Esophagus squamous epithelium (tissue), 5 donors: ENCODE measurements at regions not wholly inside any gene's neighbourhood (a gene's known extent, or its start where the extent isn't known, plus 50 kb on each side); places are given as distances from the start of the nearest gene placed in this dataset.

Experiments
- DNase-seq: peaks from one replicate; lab custom pipeline; 2025; lab: John Stamatoyannopoulos, UW
- H3K27ac ChIP-seq, 4 donors: fragments of 200-600 bp; sonication (generic); one replicate each; pipeline ENCODE4 v1.5.1; 2016 to 2019; ENCODE audit warnings: mild to moderate bottlenecking in 1 of 4
- H3K27me3 ChIP-seq, 4 donors: fragments of 200-600 bp; sonication (generic); 1 replicate in 3 of 4; 2 replicates in 1 of 4; pipeline versions ENCODE4 v1.5.1 to v1.6.0; 2017 to 2021; ENCODE audit warnings: antibody characterized with exemption in 1 of 4
- H3K36me3 ChIP-seq, 3 donors: fragments of 200-600 bp; sonication (generic); one replicate each; pipeline ENCODE4 v1.5.1; 2016 to 2019
- H3K4me1 ChIP-seq, 3 donors: fragments of 200-600 bp; sonication (generic); one replicate each; pipeline ENCODE4 v1.5.1; 2017 to 2019
- H3K4me3 ChIP-seq, 4 donors: fragments of 200-600 bp; sonication (generic); 1 replicate in 3 of 4; 2 replicates in 1 of 4; pipeline ENCODE4 v1.5.1; 2016 to 2019; ENCODE audit warnings: mild to moderate bottlenecking in 2 of 4, moderate library complexity in 1 of 4
- H3K9me3 ChIP-seq, 3 donors: fragments of 200-600 bp; sonication (generic); one replicate each; pipeline ENCODE4 v1.5.1; 2016 to 2019
- CTCF ChIP-seq, 6 experiments: fragments of 450-650 bp in 4 of 6; fragments of 200-600 bp in 2 of 6; sonication (generic) in 2 of 6; IDR thresholded peaks; one replicate each; pipeline ENCODE4 v1.5.1; 2016 to 2019; ENCODE audit warnings: antibody characterized with exemption in 6 of 6, mild to moderate bottlenecking in 4 of 6, moderate library complexity in 4 of 6
- POLR2A ChIP-seq, 4 donors: fragments of 450-650 bp; IDR thresholded peaks; one replicate each; pipeline ENCODE4 v1.6.1; 2017; ENCODE audit warnings: antibody characterized with exemption in 4 of 4, mild to moderate bottlenecking in 4 of 4, moderate library complexity in 3 of 4
- WGBS, 2 donors: methylation state at CpG; one replicate each; pipeline ENCODE4 v1.1.5; 2018; 5-methylcytosine and 5-hydroxymethylcytosine counted together
- intact Hi-C: fragments of 100-400 bp; cut with DNase I; formaldehyde crosslinking; loops from one replicate; pipeline ENCODE4 v1.15.0; 2022
- donor health status: DM: yes; HTN: yes; CAD: no.

DNA sequence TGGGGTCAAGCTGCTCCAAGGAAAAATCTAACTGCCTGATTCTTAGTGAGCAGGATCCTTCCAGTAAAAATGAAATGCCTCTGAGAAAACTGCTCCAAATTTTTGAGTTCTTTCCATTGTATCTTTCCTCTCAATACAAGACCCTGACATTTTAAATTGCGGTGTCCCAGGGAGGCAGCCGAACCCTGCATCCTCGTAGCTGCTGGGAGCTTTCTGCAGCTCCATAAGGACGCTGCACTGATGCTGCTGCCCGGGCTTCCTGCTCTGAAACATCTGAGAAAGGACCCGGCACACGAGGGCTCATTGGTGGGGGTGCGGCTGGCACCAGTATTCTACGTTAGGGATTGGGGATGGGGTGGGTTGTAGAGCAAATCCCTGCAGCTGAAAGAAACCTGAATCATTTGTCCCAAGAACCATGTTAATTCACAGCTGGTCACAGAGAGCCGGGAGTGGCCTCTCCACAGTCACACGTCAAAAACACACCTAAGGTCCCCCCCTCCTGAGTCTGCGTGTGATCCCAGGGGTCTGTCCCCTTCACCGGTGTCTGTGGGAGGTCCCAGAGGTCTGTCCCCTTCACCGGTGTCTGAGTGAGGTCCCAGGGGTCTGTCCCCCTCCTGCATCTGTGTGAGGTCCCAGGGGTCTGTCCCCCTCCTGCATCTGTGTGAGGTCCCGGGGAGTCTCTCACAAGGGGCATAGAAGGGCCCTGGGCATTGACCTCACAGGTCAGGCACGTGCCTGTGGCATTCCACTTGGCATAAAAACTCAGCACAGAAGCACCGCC, 63.4 kb upstream of the ZNF354B start:
- no peaks in the 10 kb centered on the region for H3K9me3 ChIP-seq
- H3K4me3 ChIP-seq = no peak overlapping the region
- TF ChIP-seq POLR2A (IDR thresholded peaks at IDR 0.05) (no peak), CTCF (IDR thresholded peaks at IDR 0.05) (no peak)
- no peak for DNase-seq
- H3K4me1 ChIP-seq = no peaks in the 10 kb centered on the region
- no peak overlapping the region for H3K27ac ChIP-seq
- H3K36me3 ChIP-seq = no peaks in the 10 kb centered on the region
- peaks cover 0 to 10% (median 0%) of the 10 kb centered on the region in 4 donors for H3K27me3 ChIP-seq
- 65 to 66% methylated on average over 7 to 15 of the region's 17 CpGs for WGBS, 2 donors
- intact Hi-C loops = no loop called here

- 85 to 91% methylated on average over 4 to 10 of the region's 16 CpGs for WGBS, 2 donors
- TF ChIP-seq CTCF (IDR thresholded peaks at IDR 0.05) (no peak), POLR2A (IDR thresholded peaks at IDR 0.05) (no peak)
- Histone ChIP-seq H3K27ac (no peak overlapping the region), H3K4me3 (no peak overlapping the region), H3K27me3 (peaks cover 0 to 6% (median 0%) of the 10 kb centered on the region in 4 donors), H3K9me3 (no peaks in the 10 kb centered on the region), H3K4me1 (peaks cover 0 to 12% (median 0%) of the 10 kb centered on the region in 3 donors), H3K36me3 (no peaks in the 10 kb centered on the region)
- no peak for DNase-seq
- intact Hi-C loops = no loop called here
These were observed 64.0 kb upstream of the ZNF354A start for GRCh38 chr5:178794433-178794832.

DNA sequence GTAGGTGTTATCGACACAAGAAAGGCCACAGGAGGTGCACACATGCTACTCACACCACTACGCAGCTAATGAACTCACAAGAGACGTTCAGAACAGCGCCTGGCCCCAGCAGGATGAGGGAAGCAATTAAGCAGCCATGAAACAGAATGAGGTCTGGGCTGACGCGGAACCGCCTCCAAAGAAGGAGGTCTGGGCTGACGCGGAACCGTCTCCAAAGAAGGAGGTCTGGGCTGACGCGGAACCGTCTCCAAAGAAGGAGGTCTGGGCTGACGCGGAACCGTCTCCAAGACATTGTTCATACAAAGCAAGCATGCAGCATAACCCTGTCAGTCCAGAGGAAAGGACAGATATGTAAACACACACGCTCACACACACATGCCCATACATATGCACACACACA, 63.2 kb upstream of the ZNF354A start:
- H3K27ac ChIP-seq = no peak overlapping the region
- H3K9me3 ChIP-seq = no peaks in the 10 kb centered on the region
- H3K36me3 ChIP-seq = no peaks in the 10 kb centered on the region
- H3K4me3 ChIP-seq = no peak overlapping the region
- intact Hi-C loops = no loop called here
- peaks cover 0 to 18% (median 0%) of the 10 kb centered on the region in 3 donors for H3K4me1 ChIP-seq
- TF ChIP-seq CTCF (IDR thresholded peaks at IDR 0.05) (no peak), POLR2A (IDR thresholded peaks at IDR 0.05) (no peak)
- H3K27me3 ChIP-seq = peaks cover 0 to 6% (median 0%) of the 10 kb centered on the region in 4 donors
- WGBS, 2 donors = 92 to 94% methylated on average over 15 to 17 of the region's 17 CpGs
- DNase-seq = no peak

DNA sequence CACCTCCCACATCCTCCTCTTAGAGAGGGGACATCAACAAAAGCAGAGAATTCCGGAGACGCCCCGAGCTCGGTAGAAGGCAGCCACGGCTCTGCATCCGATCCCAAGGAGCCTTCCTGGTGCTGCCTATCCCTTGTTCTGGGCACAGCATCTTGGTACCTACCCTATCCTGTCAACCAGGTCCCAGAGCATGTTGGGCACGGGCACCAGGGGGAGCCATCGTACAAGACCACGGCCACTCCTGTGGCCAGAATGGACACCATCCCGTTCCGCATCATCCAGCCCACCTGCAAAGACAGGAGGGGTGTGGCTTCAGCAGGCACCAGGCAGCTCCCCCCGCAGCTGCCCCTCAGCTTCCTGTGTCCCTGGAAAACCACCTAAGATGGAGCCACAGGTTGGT, 62.7 kb upstream of the ZNF354A start:
- 68 to 83% methylated on average over 7 to 10 of the region's 12 CpGs for WGBS, 2 donors
- intact Hi-C loops = no loop called here
- TF ChIP-seq POLR2A (IDR thresholded peaks at IDR 0.05) (no peak), CTCF (IDR thresholded peaks at IDR 0.05) (peak in 5 of 6 experiments; percentile 37 to 59 (median 38))
- no peak for DNase-seq
- no peak overlapping the region for H3K27ac ChIP-seq
- H3K36me3 ChIP-seq = no peaks in the 10 kb centered on the region
- H3K9me3 ChIP-seq = no peaks in the 10 kb centered on the region
- H3K4me3 ChIP-seq = no peak overlapping the region
- H3K27me3 ChIP-seq = peaks cover 0 to 6% (median 0%) of the 10 kb centered on the region in 4 donors
- peaks cover 0 to 24% (median 0%) of the 10 kb centered on the region in 3 donors for H3K4me1 ChIP-seq

- intact Hi-C loops = no loop called here
- 83 to 87% methylated on average over 6 of the region's 6 CpGs for WGBS, 2 donors
- H3K4me3 ChIP-seq = no peak overlapping the region
- DNase-seq = no peak
- TF ChIP-seq CTCF (IDR thresholded peaks at IDR 0.05) = no peak
- TF ChIP-seq POLR2A (IDR thresholded peaks at IDR 0.05) = no peak
- H3K9me3 ChIP-seq = no peaks in the 10 kb centered on the region
- peaks cover 0 to under 1% (median 0%) of the 10 kb centered on the region in 4 donors for H3K27me3 ChIP-seq
- peaks cover 0 to 36% (median 7%) of the 10 kb centered on the region in 3 donors for H3K4me1 ChIP-seq
- no peaks in the 10 kb centered on the region for H3K36me3 ChIP-seq
- H3K27ac ChIP-seq = no peak overlapping the region
These were observed 61.5 kb upstream of the ZNF354A start for GRCh38 chr5:178791976-178792375.
